SK-N-SH (cell line): ENCODE measurements at regions not wholly inside any gene's neighbourhood (a gene's known extent, or its start where the extent isn't known, plus 50 kb on each side); places are given as distances from the start of the nearest gene placed in this dataset.

Source experiments
- RXRA ChIP-seq: IDR thresholded peaks from 2 replicates; pipeline ENCODE4 v1.4.0; 2012; ENCODE audit warnings: low read depth, mild to moderate bottlenecking, borderline replicate concordance
- TF ChIP-seq, protein P1 (sequence below): IDR thresholded peaks from 2 replicates; pipeline ENCODE4 v1.6.1; 2012; ENCODE audit warnings: mild to moderate bottlenecking, low read depth, low read length, moderate library complexity
- TF ChIP-seq, protein P2 (sequence below): IDR thresholded peaks from 2 replicates; pipeline ENCODE4 v1.4.0; 2012; ENCODE audit warnings: low read depth
- TF ChIP-seq, protein P3 (sequence below): fragments of 200-600 bp; sonication (generic); IDR thresholded peaks from 2 replicates; pipeline ENCODE4 v1.6.1; 2017; ENCODE audit warnings: antibody characterized with exemption, mild to moderate bottlenecking, moderate library complexity
- TF ChIP-seq, protein P4 (sequence below): fragments of 150-350 bp; IDR thresholded peaks from 2 replicates; pipeline ENCODE4 v1.6.1; 2017; ENCODE audit warnings: antibody characterized with exemption, low read length, low read depth, borderline replicate concordance

DNA sequence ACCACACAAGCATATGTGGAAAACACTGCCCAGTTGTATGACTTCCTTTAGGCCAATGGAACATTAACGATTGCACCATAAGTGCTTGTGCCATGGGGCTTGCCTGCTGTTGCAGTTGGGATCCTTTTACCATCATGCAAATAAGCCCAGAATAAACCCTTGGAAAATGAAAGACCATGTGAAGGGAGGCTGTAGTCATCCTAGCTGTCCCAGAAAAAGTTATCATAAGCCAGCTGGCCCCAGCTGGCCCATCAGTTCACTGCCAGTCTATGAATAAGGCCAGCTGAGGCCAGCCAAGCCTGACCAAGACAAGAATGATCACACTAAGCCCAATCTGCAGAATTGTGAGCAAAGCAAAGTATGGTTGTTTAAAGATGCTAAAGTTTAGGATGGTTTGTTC is 253.9 kb upstream of the ARHGAP20 start:
- TF ChIP-seq, protein P1, sequence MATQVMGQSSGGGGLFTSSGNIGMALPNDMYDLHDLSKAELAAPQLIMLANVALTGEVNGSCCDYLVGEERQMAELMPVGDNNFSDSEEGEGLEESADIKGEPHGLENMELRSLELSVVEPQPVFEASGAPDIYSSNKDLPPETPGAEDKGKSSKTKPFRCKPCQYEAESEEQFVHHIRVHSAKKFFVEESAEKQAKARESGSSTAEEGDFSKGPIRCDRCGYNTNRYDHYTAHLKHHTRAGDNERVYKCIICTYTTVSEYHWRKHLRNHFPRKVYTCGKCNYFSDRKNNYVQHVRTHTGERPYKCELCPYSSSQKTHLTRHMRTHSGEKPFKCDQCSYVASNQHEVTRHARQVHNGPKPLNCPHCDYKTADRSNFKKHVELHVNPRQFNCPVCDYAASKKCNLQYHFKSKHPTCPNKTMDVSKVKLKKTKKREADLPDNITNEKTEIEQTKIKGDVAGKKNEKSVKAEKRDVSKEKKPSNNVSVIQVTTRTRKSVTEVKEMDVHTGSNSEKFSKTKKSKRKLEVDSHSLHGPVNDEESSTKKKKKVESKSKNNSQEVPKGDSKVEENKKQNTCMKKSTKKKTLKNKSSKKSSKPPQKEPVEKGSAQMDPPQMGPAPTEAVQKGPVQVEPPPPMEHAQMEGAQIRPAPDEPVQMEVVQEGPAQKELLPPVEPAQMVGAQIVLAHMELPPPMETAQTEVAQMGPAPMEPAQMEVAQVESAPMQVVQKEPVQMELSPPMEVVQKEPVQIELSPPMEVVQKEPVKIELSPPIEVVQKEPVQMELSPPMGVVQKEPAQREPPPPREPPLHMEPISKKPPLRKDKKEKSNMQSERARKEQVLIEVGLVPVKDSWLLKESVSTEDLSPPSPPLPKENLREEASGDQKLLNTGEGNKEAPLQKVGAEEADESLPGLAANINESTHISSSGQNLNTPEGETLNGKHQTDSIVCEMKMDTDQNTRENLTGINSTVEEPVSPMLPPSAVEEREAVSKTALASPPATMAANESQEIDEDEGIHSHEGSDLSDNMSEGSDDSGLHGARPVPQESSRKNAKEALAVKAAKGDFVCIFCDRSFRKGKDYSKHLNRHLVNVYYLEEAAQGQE: no peak
- TF ChIP-seq, protein P2, sequence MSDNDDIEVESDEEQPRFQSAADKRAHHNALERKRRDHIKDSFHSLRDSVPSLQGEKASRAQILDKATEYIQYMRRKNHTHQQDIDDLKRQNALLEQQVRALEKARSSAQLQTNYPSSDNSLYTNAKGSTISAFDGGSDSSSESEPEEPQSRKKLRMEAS: no peak
- TF ChIP-seq, protein P3, sequence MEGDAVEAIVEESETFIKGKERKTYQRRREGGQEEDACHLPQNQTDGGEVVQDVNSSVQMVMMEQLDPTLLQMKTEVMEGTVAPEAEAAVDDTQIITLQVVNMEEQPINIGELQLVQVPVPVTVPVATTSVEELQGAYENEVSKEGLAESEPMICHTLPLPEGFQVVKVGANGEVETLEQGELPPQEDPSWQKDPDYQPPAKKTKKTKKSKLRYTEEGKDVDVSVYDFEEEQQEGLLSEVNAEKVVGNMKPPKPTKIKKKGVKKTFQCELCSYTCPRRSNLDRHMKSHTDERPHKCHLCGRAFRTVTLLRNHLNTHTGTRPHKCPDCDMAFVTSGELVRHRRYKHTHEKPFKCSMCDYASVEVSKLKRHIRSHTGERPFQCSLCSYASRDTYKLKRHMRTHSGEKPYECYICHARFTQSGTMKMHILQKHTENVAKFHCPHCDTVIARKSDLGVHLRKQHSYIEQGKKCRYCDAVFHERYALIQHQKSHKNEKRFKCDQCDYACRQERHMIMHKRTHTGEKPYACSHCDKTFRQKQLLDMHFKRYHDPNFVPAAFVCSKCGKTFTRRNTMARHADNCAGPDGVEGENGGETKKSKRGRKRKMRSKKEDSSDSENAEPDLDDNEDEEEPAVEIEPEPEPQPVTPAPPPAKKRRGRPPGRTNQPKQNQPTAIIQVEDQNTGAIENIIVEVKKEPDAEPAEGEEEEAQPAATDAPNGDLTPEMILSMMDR: no peak
- no peak for TF ChIP-seq RXRA
- TF ChIP-seq, protein P4, sequence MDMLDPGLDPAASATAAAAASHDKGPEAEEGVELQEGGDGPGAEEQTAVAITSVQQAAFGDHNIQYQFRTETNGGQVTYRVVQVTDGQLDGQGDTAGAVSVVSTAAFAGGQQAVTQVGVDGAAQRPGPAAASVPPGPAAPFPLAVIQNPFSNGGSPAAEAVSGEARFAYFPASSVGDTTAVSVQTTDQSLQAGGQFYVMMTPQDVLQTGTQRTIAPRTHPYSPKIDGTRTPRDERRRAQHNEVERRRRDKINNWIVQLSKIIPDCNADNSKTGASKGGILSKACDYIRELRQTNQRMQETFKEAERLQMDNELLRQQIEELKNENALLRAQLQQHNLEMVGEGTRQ: no peak
